Right hindlimb (tissue), 1 donor: ENCODE measurements at regions not wholly inside any gene's neighbourhood (a gene's known extent, or its start where the extent isn't known, plus 50 kb on each side); places are given as distances from the start of the nearest gene placed in this dataset.
A peak's percentile ranks its signal among the peaks of the same experiment; 100 is the strongest.

Experiments used
- DNase-seq: peaks from one replicate; pipeline ENCODE4 v3.0.0-alpha.2; 2018

DNA sequence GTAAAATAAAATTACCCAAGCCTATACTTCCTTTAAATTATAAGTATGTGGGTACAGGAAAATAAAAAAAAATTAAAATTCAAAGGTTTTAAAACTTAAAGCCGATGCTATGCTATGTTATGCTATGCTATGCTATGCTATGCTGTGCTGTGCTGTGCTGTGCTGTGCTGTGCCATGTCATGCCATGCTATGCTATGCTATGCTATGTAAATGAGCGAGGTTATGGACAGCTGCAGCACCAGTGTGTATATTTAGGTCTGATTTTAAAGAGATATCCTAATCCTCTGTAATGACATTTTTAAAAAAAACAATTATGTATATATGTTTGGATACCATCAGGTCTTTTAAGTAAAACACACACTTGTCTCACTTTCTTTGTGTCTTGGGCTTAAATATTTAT, 1822.0 kb upstream of the SEL1L start:
- DNase-seq = no peak

DNA sequence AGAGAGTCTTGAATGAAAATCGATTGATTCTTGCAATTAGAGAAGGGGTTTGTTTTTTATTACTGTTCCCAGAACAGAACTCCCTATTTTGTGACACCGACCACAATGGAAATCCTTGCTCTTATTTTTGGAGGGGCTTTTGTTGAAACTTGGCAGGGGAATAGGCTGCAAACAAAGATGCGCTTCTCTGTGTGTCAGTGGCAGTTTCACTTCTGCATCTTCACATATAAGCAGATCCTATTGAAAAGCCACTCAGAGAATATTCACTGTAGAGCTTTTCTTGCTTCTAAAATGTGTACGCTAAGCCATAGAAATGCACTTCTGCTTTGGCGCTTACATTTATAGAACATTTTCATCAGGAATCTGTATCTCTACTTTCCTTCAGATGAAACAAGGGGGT, 1822.4 kb upstream of the SEL1L start:
- DNase-seq = no peak

DNA sequence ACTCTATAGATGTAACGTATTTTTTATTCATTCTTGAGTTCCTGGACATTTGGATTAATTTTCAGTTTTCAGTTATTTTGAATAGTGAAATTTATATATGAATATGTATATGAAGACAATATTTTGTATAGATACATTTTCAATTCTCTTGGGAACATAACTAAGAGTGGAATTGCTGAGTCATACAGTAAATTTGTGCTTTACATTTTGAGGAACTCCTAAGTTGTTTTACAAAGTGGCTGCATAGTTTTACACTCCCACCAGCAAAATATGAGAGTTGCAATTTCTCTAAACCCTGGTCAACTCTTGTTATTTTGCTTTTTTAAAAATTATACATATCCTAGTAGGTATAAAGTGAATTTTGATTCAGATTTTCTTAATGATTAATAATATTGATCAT, 1838.6 kb upstream of the SEL1L start:
- DNase-seq = no peak

GRCh38 chr14:83379436-83379835, 1845.8 kb upstream of the SEL1L start:
- no peak for DNase-seq

GRCh38 chr14:83384253-83384652, 1850.6 kb upstream of the SEL1L start:
- no peak for DNase-seq

- DNase-seq = no peak
These were observed 1861.7 kb upstream of the SEL1L start for GRCh38 chr14:83395321-83395720.

GRCh38 chr14:83416476-83416875, 1882.8 kb upstream of the SEL1L start:
- no peak for DNase-seq

DNA sequence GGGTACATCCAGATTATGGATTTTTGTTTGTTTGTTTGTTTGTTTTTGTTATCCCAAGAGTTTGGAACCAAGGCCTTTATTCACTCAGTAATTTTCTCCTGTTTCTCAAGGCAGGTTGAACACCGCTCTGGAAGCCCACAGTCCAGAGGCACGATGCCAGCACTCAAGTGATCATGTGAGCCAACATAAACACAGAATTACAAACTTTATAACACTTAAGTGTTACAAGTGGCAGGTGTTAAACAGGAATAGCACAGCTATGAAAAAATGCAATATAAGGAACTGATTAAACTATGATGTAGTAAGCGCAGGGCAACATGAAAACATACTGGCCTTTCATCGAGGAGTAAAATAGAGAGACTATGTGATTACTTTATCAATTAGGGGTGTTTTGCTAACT, 1885.8 kb upstream of the SEL1L start:
- DNase-seq = no peak

GRCh38 chr14:83421711-83422110, 1888.1 kb upstream of the SEL1L start:
- peak; percentile 17 for DNase-seq

- no peak for DNase-seq
These were observed 1891.5 kb upstream of the SEL1L start for GRCh38 chr14:83425138-83425537.

GRCh38 chr14:83425706-83426105, 1892.1 kb upstream of the SEL1L start:
- no peak for DNase-seq

DNA sequence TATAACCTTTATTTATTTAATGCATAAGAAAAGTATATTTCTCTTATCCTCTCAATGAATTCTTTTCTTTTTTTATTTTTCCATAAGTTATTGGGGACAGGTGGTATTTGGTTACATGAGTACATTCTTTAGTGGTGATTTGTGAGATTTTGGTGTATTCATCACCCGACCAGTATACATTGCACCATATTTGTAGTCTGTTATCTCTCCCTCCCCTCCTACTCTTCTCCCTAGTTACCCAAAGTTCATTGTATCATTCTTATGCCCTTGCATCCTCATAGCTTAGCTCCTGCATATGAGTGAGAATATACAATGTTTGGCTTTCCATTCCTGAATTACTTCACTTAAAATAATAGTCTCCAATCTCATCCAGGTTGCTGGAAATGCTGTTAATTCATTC, 1900.0 kb upstream of the SEL1L start:
- DNase-seq = no peak

DNA sequence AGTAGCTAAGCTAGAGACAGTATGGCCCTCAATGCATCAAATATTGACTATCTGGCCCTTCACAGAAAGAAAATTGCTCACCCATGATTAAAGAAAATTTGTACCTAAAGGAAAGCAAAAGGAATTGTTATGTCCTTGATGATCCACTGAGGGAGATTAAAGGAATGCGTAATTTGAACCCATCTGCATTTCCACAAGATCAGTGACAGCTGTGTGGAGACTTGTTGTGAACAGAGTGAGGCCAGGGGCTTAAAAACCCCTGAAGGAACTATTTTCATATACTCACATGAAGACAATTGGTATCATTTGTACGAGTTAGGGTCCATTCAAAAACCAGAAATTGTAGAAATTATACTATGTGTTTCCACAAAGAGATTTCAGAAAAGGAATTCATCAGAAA, 1908.1 kb upstream of the SEL1L start:
- no peak for DNase-seq

DNA sequence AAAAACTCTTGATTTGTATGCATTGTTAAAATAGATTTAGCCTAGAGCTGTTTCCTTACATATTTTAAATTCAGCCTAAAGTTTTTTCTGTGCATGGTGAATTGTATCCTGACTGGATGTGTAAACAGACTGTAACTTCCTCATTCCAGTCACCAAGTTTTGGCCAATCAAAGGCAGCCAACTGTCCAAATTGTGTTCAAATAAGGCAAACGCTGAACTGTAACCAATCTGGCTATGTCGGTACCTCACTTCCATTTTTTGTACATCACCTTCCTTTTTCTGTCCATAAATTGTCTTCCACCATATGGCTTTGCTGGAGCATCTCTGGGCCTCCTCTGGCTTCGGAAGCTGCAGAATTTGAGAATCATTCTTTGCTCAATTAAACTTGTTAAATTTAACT, 1921.9 kb upstream of the SEL1L start:
- DNase-seq = no peak

DNA sequence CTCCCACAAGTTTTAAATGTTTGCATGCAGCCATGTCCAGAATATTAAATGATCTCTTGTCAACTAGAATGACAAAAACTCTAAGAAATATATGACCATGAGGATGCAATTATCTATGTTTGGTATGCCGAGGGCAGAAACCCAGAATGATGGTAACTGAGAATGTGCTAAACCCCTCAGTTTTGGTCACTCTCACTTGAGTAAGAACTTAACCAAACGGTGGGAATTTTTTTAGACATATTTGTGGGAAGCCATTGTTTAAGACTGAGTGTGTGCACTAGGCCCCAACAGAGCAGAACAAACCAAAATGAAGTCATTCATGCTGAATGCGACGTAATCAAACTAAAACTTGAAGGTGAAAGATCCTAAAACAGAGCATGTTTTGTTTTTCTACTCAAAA, 1927.9 kb upstream of the SEL1L start:
- no peak for DNase-seq

DNA sequence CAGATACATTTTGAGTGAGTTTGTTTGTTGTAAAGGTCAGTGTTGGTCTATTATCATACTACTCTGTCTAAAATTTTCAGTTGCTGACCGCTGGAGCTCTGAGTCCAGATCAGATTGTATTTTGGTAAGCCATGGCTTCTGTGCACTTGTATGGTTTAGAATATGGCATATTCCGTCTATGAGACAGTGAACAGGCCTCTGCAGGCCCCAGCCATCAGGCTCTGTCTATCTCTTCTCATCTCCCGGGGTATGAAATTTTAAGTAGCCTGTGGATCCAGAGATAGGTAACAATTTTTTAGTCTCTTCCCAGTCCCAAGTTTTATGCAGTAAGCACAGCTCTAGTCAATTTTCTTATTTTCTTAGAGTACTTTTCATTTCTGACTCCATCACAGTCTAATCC, 1929.1 kb upstream of the SEL1L start:
- DNase-seq = no peak

DNA sequence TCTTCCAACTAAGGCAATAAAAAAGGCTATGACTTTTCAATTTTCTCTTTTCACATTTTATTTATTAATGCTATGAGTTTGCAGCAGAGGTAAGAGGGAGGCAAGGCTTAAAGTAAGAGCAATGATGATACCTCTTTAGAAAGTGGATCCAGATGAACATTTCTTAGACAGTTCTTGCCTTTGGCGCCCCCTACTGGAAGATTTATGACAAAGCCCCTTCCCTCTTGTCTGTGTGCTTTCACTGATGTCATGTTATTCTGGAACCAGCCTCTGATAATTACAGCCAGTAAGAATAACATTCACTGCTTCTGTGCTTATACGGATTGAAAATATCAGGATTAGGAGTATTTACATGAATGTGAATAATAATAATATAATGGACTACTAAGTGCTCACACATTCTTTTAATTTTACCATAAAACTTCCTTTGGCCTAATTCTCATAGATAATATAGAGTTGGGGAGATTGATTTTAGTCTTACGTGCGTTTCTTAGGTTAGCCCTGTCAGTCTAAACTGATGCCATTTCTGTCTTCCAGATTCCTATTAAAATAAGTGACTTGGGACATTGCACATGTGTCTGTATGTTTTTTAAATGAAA, 1929.9 kb upstream of the SEL1L start:
- DNase-seq = peak; percentile 41

DNA sequence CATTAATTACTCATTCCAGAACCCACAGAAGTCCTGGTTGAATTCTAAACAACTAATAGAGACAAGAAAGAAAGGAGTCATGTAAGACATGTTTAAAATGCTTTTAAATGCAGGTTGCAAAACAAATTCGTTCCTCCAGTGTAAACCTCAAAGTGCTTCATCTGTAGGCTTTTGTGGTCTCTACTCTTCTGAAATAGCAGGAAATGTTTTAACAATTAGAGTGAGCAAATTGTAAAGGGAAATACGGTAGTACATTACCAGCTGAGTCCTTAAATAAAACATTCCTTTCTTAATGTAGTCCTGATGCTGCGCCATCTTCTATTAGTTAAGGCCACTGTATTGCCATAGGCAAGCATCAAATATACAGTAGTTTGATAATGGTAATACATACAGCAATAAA, 1934.2 kb upstream of the SEL1L start:
- DNase-seq = no peak

DNA sequence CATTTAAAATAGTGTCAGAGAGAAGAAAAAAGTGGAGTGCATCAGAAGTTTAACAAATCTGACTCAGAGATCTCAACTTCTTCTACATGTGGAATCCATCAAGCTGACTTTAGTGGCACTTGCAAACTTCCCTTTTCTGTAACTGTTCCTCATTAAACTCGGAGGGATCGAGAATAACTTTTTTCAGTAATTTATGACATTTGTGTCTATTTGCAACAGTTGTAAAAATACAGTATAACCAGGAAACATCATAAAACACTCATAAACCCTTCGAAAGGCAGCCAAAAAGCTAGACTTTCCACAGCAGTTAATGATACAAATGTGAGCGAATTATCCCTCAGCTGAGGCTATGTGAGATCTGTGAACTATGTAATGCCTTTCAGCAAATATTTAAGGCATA, 1936.8 kb upstream of the SEL1L start:
- DNase-seq = peak; percentile 19

- DNase-seq = no peak
These were observed 1937.5 kb upstream of the SEL1L start for GRCh38 chr14:83470959-83471695.

DNA sequence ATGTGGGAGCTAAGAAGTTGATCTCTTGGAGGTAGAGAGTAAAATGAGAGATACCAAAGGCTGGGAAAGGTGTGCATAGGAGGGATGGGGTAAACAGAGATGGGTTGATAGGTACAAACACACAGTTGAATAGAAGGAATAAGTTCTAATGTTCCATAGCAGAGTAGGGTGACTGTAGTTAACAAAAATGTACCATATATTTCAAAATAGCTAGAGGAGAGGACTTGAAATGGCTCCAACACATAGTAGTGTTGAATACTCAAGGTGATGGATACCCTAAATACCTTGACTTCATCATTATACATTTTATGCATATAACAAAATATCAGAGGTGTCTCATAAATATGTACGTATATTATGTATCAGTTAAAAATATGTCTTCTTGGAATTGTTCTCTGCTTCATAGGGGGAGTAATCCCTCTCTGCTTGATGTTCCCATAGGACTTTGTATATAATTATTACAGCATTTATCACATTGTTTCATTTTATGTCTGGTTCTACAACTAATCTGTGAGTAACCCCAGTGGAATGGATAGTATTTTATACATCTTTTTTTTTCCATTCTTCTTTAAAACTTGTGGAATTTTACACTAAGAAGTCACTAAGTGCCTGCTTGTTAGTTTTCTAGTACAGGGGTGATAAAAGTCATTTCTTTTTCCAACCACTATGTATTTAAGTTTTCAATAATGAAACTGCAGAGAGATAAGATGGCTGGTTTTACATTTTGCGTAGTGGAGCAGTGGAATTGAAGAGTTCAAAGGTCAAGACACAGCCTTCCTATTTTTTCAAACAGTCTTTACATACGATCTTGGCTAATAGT, 1940.0 kb upstream of the SEL1L start:
- no peak for DNase-seq

- DNase-seq = no peak
These were observed 1945.1 kb upstream of the SEL1L start for GRCh38 chr14:83478741-83479140.

DNA sequence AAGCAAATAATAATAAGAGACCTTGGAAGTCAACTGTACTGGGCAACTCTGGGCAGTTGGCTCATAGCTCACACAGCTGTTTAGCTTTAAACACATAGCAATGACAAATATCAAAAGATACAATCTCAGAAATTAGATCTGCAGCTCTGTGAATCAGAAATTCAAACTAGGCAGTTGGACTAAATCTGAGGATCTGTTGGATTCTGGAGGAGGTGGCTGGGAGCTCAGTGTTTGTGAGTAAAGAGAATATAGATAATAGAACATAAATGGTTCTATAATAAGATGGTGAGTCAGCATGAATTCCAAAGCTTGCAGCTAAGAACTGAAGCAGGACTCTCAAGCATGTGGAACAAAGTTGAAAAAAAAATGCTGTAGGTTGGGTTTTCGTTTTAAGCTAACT, 1949.4 kb upstream of the SEL1L start:
- DNase-seq = no peak

- DNase-seq = no peak
These were observed 1951.9 kb upstream of the SEL1L start for GRCh38 chr14:83485591-83485990.
